T1000 (cell line): ENCODE measurements at regions not wholly inside any gene's neighbourhood (a gene's known extent, or its start where the extent isn't known, plus 50 kb on each side); places are given as distances from the start of the nearest gene placed in this dataset.

Experiments
- DNase-seq: peaks from one replicate; lab custom pipeline; 2025; ENCODE audit warnings: mixed read lengths; lab: John Stamatoyannopoulos, UW

DNA sequence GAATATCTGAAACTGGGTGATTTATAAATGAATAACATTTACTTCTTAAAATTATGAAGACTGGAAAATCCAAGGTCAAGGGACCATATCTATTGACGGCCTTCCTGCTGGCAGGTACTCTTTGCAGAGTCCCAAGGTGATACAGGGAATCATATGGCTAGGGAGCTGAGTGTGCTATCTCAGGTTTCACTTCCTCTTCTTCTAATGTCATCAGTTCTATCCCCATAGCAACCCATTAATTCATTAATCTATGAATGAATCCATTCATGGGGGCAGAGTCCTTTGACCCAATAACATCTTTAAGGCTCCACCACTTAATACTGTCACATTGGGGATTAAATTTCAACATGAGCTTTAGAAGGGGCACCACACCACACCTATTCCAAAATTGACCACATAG is 772.0 kb downstream of the HACE1 start:
- no peak for DNase-seq

DNA sequence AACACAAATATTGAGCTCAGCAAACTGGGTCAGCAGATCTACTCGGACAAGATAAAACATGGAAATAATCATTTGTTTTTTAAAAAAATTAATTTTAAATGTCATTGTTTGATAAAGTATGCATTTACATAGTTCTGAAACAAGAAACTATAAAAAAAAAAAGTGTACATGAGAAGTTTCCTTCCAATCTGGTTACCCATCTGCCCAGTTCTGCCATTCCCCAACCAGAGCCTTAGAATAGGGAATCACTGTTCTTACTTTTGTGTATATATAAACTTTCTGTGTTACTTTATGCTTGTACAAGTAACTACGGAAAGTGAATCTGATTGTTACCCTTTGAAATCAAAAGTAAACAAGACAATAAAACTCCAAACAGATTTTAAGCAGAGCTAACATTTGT is 791.4 kb downstream of the HACE1 start:
- no peak for DNase-seq

DNA sequence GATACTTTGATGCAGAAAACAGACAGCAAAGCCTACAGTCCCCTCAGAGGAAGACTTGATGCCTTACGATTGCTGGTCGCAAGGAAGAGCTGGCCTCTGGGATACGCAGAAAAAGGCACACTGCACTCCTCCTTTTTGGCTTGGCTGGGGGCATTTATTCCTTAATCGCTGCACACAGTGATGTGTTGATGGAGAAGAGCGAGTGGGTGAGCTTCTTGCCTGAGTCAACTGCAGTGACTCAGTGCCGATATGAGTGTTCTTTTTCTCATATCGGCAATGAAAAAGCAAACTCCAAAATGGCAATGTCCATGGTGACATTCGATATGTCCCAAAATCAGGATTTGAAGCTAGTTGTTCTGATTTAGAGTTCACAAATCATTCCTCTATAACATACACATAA is 794.8 kb downstream of the HACE1 start:
- DNase-seq = no peak

DNA sequence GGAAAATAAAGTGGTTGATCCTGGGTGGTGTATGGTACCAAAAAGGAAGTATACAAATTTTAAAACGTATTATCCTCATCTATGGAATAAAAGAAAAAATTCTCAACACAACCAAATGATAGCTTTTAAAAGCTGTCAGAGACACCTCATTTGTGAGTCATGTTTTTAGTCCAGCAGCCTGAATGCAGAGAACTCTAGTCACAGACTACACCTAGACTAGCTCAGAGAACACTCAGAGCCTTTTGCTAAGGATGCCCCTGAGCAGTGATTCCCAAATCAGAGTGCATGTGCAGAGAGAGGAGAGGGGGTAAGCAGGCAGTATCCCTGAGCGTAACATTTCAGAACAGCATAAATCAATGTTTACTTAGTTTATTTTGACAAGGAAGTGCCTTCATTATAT is 809.3 kb downstream of the HACE1 start:
- no peak for DNase-seq

DNA sequence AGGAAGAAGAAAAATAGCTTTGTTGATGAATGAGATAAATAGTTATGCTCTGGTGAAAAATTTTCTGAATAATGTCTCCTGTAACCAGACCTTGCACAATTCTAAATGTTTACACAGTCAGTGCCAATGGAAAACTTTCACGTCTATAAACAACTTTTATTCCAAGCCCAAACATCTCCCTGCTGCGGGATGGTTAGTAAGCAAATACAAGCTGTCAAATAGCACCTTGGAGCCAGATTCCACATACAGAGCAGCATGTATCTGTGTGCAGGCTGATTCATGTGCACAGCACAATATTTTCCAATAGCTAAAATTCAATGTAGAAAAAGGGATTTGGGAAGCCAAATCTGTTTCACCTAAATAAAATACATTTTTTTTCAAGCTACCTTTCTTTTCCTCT is 813.3 kb downstream of the HACE1 start:
- no peak for DNase-seq

DNA sequence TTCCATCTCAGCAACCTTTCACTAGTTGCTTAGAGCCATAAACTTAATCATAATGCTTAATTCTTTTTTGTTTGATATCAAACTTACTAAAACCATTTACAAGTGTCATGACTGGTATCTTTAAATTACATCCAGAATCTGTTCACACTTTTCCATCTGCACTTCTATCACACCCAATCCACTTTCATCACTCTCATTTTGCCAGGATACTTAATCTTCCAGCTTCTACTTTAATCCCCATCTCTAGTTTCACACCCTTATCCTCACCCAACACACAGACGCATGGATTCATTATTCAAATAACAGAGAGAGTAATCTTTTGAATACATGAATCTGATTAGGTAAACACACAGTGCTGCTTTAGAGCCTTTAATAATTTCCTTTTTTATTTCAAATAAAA is 828.4 kb downstream of the HACE1 start:
- no peak for DNase-seq

DNA sequence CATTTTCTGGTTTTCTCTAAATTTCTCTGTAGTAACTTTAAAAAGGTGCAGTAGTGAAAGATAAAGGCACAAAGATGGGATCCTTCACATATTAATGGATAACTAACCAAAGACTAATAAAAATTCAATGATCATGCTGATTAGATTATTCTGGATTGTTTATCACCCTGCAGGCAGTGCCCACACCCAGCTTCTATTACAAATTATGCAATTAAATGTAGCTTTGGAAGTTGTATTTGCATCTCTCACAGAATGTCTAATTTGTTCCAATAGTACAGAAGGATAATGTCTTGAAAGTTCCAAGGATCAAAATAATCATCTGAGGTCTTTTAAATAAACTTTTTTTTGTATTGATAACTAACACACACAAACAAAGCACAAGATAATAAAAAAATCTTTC is 837.6 kb downstream of the HACE1 start:
- DNase-seq = no peak

DNA sequence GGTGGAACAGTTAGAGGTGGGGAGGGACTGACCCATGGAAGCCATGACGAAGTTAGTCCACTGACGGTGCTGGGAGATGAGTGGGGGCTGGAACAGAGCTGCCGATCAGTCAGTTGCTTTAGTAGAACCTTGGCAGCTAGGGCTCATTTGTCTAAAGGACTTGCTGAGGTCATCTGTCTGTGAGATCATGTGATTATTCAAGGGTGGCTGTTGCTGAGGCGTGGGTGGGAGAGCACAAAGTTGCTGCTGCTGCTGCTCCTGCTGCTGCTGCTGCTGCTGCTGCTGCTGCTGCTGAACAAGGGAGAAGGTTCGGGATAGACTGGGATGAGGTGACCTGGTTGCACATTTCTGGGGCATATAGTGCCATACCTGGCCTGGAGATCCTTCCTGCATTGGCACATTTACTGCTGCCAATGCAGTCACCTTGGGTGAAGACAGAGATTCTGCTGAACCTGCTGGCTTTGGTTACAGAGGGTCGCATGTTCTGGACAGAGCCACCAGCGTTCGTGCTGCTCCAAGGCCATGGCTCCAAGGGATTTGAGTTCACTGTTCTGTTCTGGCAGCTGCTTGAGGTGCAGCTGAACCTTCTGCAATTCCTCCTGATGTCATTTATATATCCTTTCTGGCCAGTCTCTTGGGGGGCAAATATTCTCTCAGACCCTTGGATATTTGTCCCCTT is 840.5 kb downstream of the HACE1 start:
- DNase-seq = no peak

DNA sequence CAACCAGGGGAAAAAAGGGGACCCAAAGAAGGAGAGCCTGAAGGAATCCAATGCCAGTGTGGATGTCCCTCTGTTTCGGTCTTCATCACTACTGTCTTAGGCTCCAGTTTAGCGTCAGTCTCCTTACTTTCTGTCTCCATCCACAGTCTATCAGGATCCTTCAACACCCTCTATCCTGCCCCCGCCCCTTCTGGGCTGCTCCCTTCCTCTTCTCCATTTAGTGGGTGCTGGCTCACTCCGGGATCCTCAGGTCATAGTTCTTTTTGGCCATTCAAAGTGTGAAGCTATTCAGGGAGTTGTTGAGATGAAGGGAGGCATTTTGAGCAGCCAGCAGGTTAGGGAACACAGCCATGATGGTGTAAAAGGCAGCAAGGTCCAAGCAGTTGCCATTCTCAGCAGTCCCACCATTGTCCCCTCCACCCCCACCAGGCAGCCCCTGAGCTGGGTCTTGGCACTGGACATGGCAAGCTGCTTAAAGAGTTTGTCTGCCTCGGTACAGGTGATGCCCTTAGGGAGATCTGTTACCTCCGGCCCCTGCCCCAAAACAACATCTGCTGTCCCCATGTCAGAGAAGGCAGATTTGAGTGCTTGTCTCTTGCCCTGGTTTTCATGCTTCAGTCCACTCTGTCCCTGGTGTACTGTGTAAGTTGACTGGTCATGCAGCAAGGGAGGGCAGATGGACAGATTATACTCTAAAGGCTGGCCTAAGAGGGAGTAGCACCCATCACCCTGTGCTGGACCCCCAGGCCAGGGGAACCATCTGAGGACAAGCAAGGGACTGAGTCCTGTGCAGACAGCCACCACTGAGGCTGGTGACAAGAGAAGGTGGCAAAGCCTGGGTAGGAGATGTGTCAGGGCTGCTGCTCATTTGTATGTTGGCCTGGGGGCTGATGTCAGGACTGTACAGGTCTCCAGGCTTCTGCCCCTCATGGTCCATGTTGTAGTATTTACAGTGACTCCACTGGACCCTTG is 842.0 kb downstream of the HACE1 start:
- DNase-seq = no peak

DNA sequence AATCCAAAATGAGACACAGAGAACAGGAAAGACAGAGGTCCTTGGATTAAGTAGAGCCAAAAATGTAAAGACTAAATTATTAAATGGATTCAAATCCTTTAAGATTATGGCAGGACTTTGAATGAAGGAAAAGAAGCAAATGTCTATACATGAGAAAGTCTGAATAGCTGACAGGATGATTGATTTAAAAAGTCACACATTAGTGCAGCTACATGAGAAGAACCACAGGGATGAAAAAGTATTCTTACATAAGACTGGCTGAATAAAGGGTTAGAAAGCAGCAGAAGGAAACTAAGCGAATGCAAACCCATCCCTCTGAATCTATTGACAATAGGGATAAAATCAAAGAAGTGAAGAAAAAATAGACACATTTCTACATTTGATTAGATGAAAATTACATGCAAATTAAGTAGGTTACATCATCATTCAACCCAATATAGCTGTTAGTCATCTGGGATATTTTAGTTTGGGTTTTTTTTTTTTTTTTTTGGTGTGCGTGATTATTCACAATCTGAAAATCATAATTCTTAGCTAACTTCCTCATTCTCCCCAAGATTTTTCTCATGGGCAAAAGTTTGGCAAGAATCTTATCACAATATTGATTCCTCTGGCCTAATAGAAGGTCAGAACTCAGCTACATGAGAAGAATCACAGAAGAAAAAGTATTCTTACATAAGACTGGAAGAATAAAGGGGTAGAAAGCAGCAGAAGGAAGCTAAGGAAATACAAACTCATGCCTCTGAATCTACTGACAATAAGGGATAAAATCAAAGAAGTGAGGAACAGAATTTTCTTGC is 845.4 kb downstream of the HACE1 start:
- no peak for DNase-seq

DNA sequence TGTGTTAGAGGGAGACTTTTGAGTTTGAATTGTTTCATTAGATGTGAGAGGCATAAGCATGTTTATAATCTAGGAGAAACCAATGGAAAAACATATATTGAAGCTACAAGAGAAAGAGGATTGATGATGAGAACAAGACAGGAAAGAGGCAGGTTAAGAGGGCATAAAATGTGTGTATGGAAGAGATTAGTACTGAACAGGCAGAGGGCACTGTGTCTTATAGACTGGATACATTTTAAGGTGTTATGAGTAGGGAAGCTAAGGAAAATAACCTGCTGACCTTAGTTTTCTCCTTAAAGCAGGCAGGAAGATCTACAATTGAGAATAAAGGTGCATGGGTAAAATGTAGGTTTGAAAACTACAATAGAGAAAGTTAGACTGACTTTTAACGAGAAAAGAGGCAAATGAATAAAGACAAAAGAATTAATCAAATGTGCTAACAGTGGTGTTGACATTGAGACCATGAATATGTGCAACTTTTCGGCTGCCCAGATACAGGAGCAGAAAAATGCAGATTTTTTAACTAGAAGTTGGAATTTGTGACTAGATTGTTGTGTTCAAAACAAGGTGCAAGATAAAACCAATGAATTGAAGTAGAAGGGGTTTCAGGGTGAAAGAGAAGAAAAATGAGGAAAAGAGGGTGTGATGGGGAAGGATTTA is 846.3 kb downstream of the HACE1 start:
- no peak for DNase-seq

DNA sequence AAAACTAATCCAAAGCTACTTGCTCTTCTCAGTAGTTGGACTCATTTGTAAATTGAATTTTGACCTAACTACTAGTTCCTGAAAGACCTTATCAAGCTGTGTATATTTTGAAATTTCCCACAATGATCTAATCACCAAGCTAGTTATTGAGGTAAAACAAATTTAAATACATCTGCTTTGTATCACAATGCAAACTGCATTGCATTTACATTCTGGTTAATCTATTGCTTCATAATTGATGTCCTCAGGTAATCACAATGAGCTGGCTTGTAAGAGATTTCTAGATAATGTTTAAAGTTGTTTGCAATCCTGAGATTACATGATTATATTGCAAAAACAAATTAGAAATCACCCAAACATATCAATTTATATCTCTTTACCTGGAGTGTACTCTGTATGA is 848.8 kb downstream of the HACE1 start:
- DNase-seq = no peak

DNA sequence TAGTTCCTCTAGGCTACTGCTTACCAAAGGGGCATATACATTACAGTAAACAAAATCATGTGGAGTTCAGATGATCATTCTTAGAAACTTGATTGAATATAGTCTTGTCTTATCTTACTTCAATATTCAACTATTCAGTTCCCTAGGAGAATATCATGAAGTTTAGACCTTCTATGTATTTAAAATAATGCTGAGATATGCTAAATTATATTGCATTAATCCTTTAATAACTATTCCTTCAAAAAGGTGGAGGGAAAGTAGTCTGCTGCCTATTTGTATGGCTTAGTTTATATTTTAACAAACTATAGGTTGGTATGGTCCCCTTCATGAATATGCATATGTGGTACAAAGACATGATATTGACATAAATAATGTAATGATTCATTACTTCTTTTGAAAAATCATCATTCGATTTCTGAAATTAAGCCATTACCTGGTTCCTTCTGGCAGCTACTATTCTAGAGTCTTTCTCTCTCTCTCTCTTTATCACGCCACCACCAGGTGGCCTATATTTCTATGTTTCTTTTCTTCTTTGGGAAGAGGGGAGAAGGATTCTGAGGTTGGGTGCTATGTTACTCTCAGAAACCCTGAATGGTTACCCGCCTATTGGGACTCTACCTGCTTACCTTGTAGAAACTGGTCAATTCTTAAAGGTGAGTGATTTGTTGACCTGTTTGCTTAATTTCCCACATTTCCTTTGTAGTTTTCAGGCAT is 855.8 kb downstream of the HACE1 start:
- no peak for DNase-seq

DNA sequence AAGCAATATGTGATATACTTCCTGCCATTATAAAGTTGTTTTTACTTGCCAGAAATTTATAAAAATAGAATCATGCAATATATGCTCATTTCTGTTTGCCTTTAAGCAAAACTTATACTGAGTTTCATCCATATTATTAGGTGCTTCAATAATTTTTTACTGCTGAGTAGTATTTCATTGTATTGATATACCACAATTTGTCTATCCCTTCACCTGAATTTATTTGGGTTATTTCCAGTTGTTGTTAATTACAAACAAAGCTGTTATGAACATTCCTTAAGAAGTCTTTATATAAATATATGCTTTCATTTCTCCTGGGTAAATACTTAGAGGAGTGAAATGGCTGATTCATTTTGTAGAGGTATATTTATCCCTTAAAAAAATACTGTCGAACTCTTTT is 864.1 kb downstream of the HACE1 start:
- DNase-seq = no peak

DNA sequence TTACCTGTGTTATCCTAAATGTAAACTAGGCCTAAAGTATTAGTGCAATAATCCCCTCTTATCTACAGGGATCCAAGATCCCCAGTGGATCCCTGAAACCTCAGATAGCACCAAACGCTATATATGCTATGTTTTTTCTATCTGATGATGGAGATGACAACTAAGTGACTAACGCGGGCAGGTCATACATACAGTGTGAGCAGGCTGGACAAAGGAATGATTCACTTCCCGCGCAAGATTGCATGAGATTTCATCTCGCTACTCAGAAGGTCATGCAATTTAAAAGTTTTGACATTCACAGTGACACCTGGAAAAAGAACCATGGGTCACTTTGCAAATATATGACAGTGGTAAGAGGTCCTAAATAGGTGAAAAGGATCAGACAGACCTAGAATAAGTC is 875.9 kb downstream of the HACE1 start:
- no peak for DNase-seq

DNA sequence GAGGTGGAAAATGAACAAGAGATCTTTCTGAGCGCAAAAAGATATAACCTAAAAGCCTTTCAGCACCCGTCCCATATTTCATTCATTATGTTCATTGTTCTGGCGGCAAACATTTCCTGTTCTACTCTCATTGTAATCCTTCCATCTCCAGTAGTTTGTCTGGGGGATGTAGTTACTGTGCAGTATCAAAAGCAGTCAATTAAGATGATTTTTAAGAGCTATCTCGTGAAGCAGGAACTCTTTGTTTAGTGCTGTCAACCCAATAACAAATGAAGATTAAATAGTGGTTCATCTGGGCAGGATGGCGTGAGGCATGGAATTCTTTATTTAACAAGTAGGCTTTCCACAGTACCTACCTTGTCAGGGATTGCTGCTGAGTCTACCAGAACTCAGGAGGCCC is 876.7 kb downstream of the HACE1 start:
- DNase-seq = no peak

DNA sequence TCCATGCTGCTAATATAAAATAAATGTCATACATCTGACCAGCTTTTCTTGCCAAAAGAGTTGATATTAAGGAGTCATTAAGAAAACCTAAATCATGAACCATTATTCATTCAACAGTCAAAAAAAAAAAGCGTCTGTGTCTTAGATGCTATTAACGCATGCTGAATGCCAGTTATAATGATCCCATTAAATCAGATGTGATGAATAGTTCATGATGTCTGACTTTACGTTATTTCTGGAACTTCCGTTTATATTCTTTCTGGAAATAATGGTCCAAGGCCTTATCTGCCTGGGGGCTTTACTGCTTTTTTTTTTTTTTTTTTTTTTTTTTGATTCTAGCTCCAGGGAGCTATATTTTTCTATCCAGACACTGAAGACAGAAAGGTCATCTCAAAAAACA is 877.1 kb downstream of the HACE1 start:
- no peak for DNase-seq

DNA sequence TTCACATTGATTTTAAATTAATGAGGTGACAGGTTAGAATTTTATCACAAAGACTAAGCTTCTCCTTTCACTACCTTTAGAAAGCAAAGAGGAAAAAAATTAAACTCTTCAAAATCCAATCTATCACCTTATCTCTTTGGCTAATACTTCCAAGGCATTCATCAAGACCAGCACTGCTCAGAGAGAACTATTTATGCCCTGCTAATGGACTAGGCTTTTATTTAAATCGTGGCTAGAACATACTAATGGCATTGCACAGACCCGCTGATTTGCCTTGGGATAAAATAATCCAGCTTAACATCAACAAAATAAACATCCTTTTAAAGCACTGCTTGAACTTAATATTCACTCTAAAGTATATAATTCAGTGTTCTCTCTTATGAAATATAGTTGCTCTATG is 880.4 kb downstream of the HACE1 start:
- no peak for DNase-seq

DNA sequence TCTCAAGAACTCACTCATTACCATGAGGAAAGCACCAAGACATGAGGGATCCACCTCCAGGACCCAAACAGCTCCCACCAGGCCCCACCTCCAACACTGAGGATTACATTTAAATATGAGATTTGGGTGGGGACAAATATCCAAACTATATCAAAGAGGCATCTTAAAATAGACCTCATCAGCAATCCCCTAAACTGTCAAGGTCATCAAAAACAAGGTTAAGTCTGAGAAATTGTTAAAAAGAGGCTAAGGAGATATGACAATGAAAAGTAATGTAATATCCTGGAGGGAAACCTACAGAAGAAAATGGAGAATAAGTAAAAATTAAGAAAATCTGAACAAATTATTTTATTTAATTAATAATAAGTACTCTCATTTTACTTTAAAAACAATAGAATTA is 922.3 kb downstream of the HACE1 start:
- DNase-seq = no peak

DNA sequence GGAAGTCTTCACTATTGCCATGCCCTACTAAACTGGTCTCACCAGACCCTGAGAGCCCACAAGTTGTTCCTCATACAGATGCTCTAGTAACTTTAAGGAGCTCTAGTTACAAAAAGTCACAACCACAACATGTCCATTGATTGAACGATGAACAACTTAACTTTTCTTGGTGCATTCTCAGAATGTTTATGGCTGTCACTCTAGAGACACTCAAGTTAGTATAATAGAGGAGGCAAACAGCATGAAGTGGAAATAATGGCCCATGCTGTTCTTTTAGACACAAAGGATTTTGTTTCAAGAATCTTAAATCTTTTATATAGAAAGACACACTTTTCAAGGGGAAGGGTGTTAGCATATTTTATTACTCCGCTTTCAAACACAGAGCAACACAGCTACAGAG is 934.4 kb downstream of the HACE1 start:
- no peak for DNase-seq

DNA sequence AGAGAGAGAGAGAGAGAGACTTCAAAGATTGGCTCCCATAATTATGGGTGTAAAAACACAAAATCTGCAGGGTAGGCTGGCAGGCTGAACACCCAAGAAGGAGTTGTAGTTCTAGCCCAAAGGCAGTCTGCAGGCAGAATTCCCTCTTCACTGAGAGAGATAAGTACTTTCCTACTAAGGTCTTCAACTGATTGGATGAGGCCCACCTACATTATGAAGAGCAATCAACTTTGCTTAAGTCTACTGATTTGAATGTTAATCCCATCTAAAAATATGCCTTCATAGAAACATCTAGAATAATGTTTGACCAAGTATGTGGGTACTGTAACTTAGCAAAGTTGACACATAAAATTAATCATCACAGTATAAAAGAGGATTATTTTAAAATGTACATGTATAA is 949.7 kb downstream of the HACE1 start:
- DNase-seq = no peak

DNA sequence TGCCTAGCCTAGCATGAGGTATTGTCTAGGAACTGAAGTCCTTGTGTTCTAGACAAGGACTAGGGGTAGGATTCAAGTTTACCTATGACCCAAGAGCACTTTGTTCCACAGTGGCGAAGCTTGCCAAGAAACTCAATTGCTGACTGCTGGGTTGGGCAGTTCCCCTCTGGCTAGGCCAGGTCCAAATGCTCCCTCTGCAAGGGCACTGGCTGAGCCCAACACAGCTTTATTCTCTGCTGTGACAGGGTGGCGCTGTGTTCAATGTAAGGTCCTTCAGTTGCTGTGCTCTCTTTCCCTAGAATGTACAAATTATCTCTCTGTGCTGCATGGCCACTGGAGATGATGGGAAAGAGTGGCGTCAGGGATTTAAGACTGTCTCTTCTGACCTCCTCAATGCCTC is 950.8 kb downstream of the HACE1 start:
- DNase-seq = no peak
